DOHH2 (cell line): ENCODE measurements at regions not wholly inside any gene's neighbourhood (a gene's known extent, or its start where the extent isn't known, plus 50 kb on each side); places are given as distances from the start of the nearest gene placed in this dataset.

Source experiments
- CTCF ChIP-seq: fragments of 200-600 bp; sonication (generic); IDR thresholded peaks from one replicate; pipeline ENCODE4 v1.5.1; 2014; ENCODE audit warnings: antibody characterized with exemption, mild to moderate bottlenecking, low read depth, low read length; ENCODE audit not compliant: poor library complexity, severe bottlenecking
- EZH2phosphoT487 ChIP-seq: fragments of 200-600 bp; sonication (generic); IDR thresholded peaks from 2 replicates; pipeline ENCODE4 v1.6.1; 2017; ENCODE audit warnings: borderline replicate concordance, mild to moderate bottlenecking, antibody characterized with exemption, low read length, moderate library complexity, mixed read lengths

- TF ChIP-seq CTCF = no peak
- TF ChIP-seq EZH2phosphoT487 = no peak
These were observed 184.5 kb upstream of the CRY1 start for GRCh38 chr12:107277855-107278254.
